ENCODE measurements at regions not wholly inside any gene's neighbourhood (a gene's known extent, or its start where the extent isn't known, plus 50 kb on each side); places are given as distances from the start of the nearest gene placed in this dataset.

GRCh38 chr11:107076832-107077231 is 58.6 kb upstream of the GUCY1A2 start (continued):
- TF ChIP-seq CDX4 (CRISPR knock-in tag; IDR thresholded peaks at IDR 0.05; ENCODE audit: borderline replicate concordance) (no peak), ESRRA (CRISPR knock-in tag; IDR thresholded peaks at IDR 0.05; ENCODE audit: borderline replicate concordance) (no peak)

- ATAC-seq (no peak), DNase-seq (ENCODE audit: low spot score) (no peak)
- Mint-ChIP-seq H3K9me3 (peaks cover 6% of the 10 kb centered on the region; the same call in 1 of the 2 replicates), H3K36me3 (no peaks in the 10 kb centered on the region), H3K4me3 (no peak overlapping the region), H3K27me3 (ENCODE audit: low read depth) (no peaks in the 10 kb centered on the region), H3K4me1 (peaks cover 4% of the 10 kb centered on the region), H3K27ac (no peak overlapping the region)
- ChIA-PET POLR2A (no interaction called here), CTCF (no interaction called here)
- no peak for TF ChIP-seq MXD4 (CRISPR knock-in tag; IDR thresholded peaks at IDR 0.05; ENCODE audit: borderline replicate concordance)
- no peak for TF ChIP-seq ZBTB21 (CRISPR knock-in tag; IDR thresholded peaks at IDR 0.05; ENCODE audit: borderline replicate concordance)
- TF ChIP-seq ETV6 (CRISPR knock-in tag; IDR thresholded peaks at IDR 0.05) = no peak
- no peak for TF ChIP-seq E2F1 (CRISPR knock-in tag; IDR thresholded peaks at IDR 0.05)
- no peak for TF ChIP-seq NFE2L1 (CRISPR knock-in tag; IDR thresholded peaks at IDR 0.05)
- TF ChIP-seq ELF4 (CRISPR knock-in tag; IDR thresholded peaks at IDR 0.05; ENCODE audit: low read depth) = no peak
- TF ChIP-seq ZNF317 (CRISPR knock-in tag; IDR thresholded peaks at IDR 0.05; ENCODE audit: borderline replicate concordance, low read depth) = no peak
- no peak for TF ChIP-seq RORB (CRISPR knock-in tag; IDR thresholded peaks at IDR 0.05)
- TF ChIP-seq GTF2I (CRISPR knock-in tag; conservative IDR thresholded peaks at IDR 0.05) = no peak
- no peak for TF ChIP-seq IRF2 (CRISPR knock-in tag; IDR thresholded peaks at IDR 0.05; ENCODE audit: borderline replicate concordance, low read depth)
- no peak for TF ChIP-seq ZNF263 (CRISPR knock-in tag; IDR thresholded peaks at IDR 0.05; ENCODE audit: low read depth)
- TF ChIP-seq CREB1 (CRISPR knock-in tag; IDR thresholded peaks at IDR 0.05) = no peak
- TF ChIP-seq MYBL2 (CRISPR knock-in tag; IDR thresholded peaks at IDR 0.05) = no peak
- TF ChIP-seq ZSCAN18 (CRISPR knock-in tag; IDR thresholded peaks at IDR 0.05) = no peak
- TF ChIP-seq ZNF512 (CRISPR knock-in tag; IDR thresholded peaks at IDR 0.05; ENCODE audit: borderline replicate concordance) = no peak
- no peak for TF ChIP-seq SOX15 (CRISPR knock-in tag; IDR thresholded peaks at IDR 0.05)
- TF ChIP-seq CDX4 (CRISPR knock-in tag; IDR thresholded peaks at IDR 0.05; ENCODE audit: borderline replicate concordance) = no peak
- TF ChIP-seq ATF2 (CRISPR knock-in tag; IDR thresholded peaks at IDR 0.05; ENCODE audit: borderline replicate concordance, low read depth) = no peak
- TF ChIP-seq STAT6 (CRISPR knock-in tag; conservative IDR thresholded peaks at IDR 0.05; ENCODE audit: low read depth) = no peak
Measured at GRCh38 chr11:107071129-107071528, 52.9 kb upstream of the GUCY1A2 start.

All from WTC11 (cell line).